GM12878 (cell line): ENCODE measurements at regions not wholly inside any gene's neighbourhood (a gene's known extent, or its start where the extent isn't known, plus 50 kb on each side); places are given as distances from the start of the nearest gene placed in this dataset.

ENCODE experiments used
- ATAC-seq: fragments of 200-7000 bp; cut with Tn5 transposase; 3 replicates; pipeline ENCODE4 v1.9.1; 2020; ENCODE audit warnings: mild to moderate bottlenecking, moderate library complexity
- BruUV-seq: library from RNA; stranded (reverse); fragments of 400-500 nt; replicated peaks from 2 replicates; lab custom pipeline; 2021; lab: Mats Ljungman, UMichigan
- CTCF ChIA-PET: fragments of 300-600 bp; sonication (Branson Sonifier 250); formaldehyde crosslinking; extraction: SDS; loops from one replicate; lab custom pipeline; 2021; ENCODE audit warnings: inconsistent platforms; lab: Yijun Ruan, JAX
- POLR2A ChIA-PET: fragments of 350-600 bp; formaldehyde crosslinking; extraction: SDS; loops from one replicate; lab custom pipeline; 2021; ENCODE audit warnings: inconsistent platforms; lab: Charles Lee
- RAD21 ChIA-PET: fragments of 300-600 bp; sonication (Branson Sonifier 250); formaldehyde crosslinking; loops from one replicate; lab custom pipeline; 2023; ENCODE audit warnings: antibody characterized with exemption; ENCODE audit not compliant: unreplicated experiment; lab: Charles Lee
- SMC1A ChIA-PET: fragments of 300-600 bp; sonication (Branson Sonifier 250); formaldehyde crosslinking; loops from one replicate; lab custom pipeline; 2023; ENCODE audit not compliant: unreplicated experiment, uncharacterized antibody; lab: Charles Lee
- DNase-seq: peaks from one replicate; pipeline ENCODE4 v3.0.0-alpha.2; 2011; ENCODE audit warnings: low read depth, low spot score
- FAIRE-seq: peaks from 3 replicates; lab custom pipeline; 2011; peaks lifted over from hg19 to GRCh38; lab: Jason Lieb, UNC
- H2AFZ ChIP-seq: 2 replicates; pipeline ENCODE4 v1.6.0; 2011; ENCODE audit warnings: low read depth, low read length, control low read depth; ENCODE audit not compliant: control insufficient read depth
- H3K27ac ChIP-seq: 2 replicates; pipeline ENCODE4 v1.5.1; 2011; ENCODE audit warnings: control low read depth; ENCODE audit not compliant: control insufficient read depth, insufficient read depth
- H3K27me3 ChIP-seq, 2 experiments: replicated peaks in 1 of 2; 2 replicates each; pipeline versions ENCODE4 v1.6.0 to v1.6.1; 2011; ENCODE audit warnings: low read length in 1 of 2; ENCODE audit not compliant: control insufficient read depth in 2 of 2, insufficient read depth in 2 of 2
- H3K36me3 ChIP-seq, 2 experiments: 2 replicates each; pipeline ENCODE4 v1.5.1; 2011; ENCODE audit warnings: low read length in 1 of 2; ENCODE audit not compliant: control insufficient read depth in 2 of 2, insufficient read depth in 2 of 2
- H3K4me1 ChIP-seq: 2 replicates; pipeline ENCODE4 v1.6.1; 2011; ENCODE audit warnings: mild to moderate bottlenecking, low read length, moderate library complexity, mixed read lengths; ENCODE audit not compliant: control insufficient read depth, insufficient read depth
- H3K4me2 ChIP-seq: 2 replicates; pipeline ENCODE4 v1.6.0; 2011; ENCODE audit warnings: control low read depth; ENCODE audit not compliant: control insufficient read depth, insufficient read depth
- H3K4me3 ChIP-seq: fragments of 200-600 bp; sonication (generic); 2 replicates; pipeline ENCODE4 v1.5.1; 2016
- H3K79me2 ChIP-seq: 2 replicates; pipeline ENCODE4 v1.6.0; 2011; ENCODE audit warnings: low read length; ENCODE audit not compliant: control insufficient read depth, insufficient read depth
- H3K9ac ChIP-seq: 2 replicates; pipeline ENCODE4 v1.8.0; 2011; ENCODE audit warnings: low read length, control low read depth, mixed read lengths; ENCODE audit not compliant: control insufficient read depth, insufficient read depth
- H3K9me3 ChIP-seq: replicated peaks from 3 replicates; pipeline ENCODE4 v1.5.1; 2011; ENCODE audit warnings: mild to moderate bottlenecking, low read length; ENCODE audit not compliant: control insufficient read depth, insufficient read depth
- H4K20me1 ChIP-seq: 2 replicates; pipeline ENCODE4 v1.6.0; 2011; ENCODE audit not compliant: control insufficient read depth, insufficient read depth
- CHD2 ChIP-seq: IDR thresholded peaks from 2 replicates; pipeline ENCODE4 v1.6.1; 2011; ENCODE audit warnings: low read depth, low read length, improper control_type of control experiment, borderline replicate concordance
- CUX1 ChIP-seq: IDR thresholded peaks from 2 replicates; pipeline ENCODE4 v1.6.1; 2012; ENCODE audit warnings: improper control_type of control experiment, low read depth, low read length; ENCODE audit not compliant: insufficient replicate concordance
- JUND ChIP-seq: IDR thresholded peaks from 2 replicates; pipeline ENCODE4 v1.6.1; 2012; ENCODE audit warnings: low read depth, mild to moderate bottlenecking, low read length, improper control_type of control experiment, moderate library complexity
- MLLT1 ChIP-seq: fragments of 450-650 bp; IDR thresholded peaks from 2 replicates; pipeline ENCODE4 v1.6.1; 2016; ENCODE audit warnings: mild to moderate bottlenecking
- NKRF ChIP-seq: fragments of 450-650 bp; conservative IDR thresholded peaks from 2 replicates; pipeline ENCODE4 v1.6.1; 2017; ENCODE audit warnings: mild to moderate bottlenecking, moderate library complexity
- RCOR1 ChIP-seq: conservative IDR thresholded peaks from 2 replicates; pipeline ENCODE4 v1.6.1; 2012; ENCODE audit warnings: low read depth, low read length, improper control_type of control experiment
- SIN3A ChIP-seq: IDR thresholded peaks from 2 replicates; pipeline ENCODE4 v1.6.1; 2012; ENCODE audit warnings: low read depth, low read length, improper control_type of control experiment
- SKIL ChIP-seq: fragments of 450-650 bp; IDR thresholded peaks from 2 replicates; pipeline ENCODE4 v1.6.1; 2017; ENCODE audit warnings: mild to moderate bottlenecking, low read depth, inconsistent platforms; ENCODE audit not compliant: poor library complexity, severe bottlenecking
- SMARCA5 ChIP-seq: fragments of 450-650 bp; IDR thresholded peaks from 2 replicates; pipeline ENCODE4 v1.6.1; 2017; ENCODE audit warnings: mild to moderate bottlenecking
- SREBF1 ChIP-seq: IDR thresholded peaks from 2 replicates; pipeline ENCODE4 v1.6.1; 2012; ENCODE audit warnings: mild to moderate bottlenecking, low read length
- TCF3 ChIP-seq: IDR thresholded peaks from 2 replicates; pipeline ENCODE4 v1.6.1; 2012; ENCODE audit warnings: low read depth, mild to moderate bottlenecking, low read length, borderline replicate concordance; ENCODE audit not compliant: insufficient read depth
- WGBS: methylation state at CpG from one replicate; pipeline ENCODE4 v1.1.6; 2016; ENCODE audit warnings: low lambda C conversion rate; ENCODE audit not compliant: insufficient replicate concordance, insufficient coverage; ENCODE audit errors: missing lambda C conversion rate; 5-methylcytosine and 5-hydroxymethylcytosine counted together
- in situ Hi-C: fragments of 300-500 bp; cut with MboI; formaldehyde crosslinking; loops from 9 replicates; pipeline ENCODE4 v1.14.3; 2018; ENCODE audit warnings: mixed read lengths
- intact Hi-C: fragments of 100-400 bp; cut with micrococcal nuclease; formaldehyde crosslinking; loops from one replicate; pipeline ENCODE4 v1.14.2; 2022; ENCODE audit not compliant: unreplicated experiment

- H3K9me3 ChIP-seq, result no peaks in the 10 kb centered on the region; the same call in 2 of the 3 replicates
- no TSS peak for BruUV-seq
- ChIA-PET POLR2A (no interaction called here), CTCF (interaction anchor here (0.6 to 5.8 kb wide), 27 partner anchors 8 to 518 kb away, joined by 3 to 137 read pairs (median 6); partner anchors contain the start of genes CSNK1A1, GRPEL2, IL17B and PCYOX1L), SMC1A (interaction anchor here (0.5 to 8.1 kb wide), 10 partner anchors 9 to 625 kb away, joined by 3 to 52 read pairs (median 4); partner anchors contain the start of gene IL17B), RAD21 (interaction anchor here (1.3 to 3.5 kb wide), 4 partner anchors 13 to 185 kb away, joined by 3 to 22 read pairs (median 6); partner anchors contain the start of gene IL17B)
- no peak overlapping the region for H3K9ac ChIP-seq
- H3K36me3 ChIP-seq, result no peaks in the 10 kb centered on the region
- 0 out of 2 replicates have a peak, but pooled peaks cover 2% of the 10 kb centered on the region for H3K4me1 ChIP-seq
- peaks cover 0 to 5% of the 10 kb centered on the region in 2 experiments; a peak in 3 of 4 replicates for H3K27me3 ChIP-seq
- no peaks in the 10 kb centered on the region for H3K79me2 ChIP-seq
- no peak overlapping the region for H3K4me2 ChIP-seq
- FAIRE-seq (no peak), ATAC-seq (no peak), DNase-seq (no peak)
- intact Hi-C loops, result loop anchor here (1.0 kb wide), 2 partner anchors 51 to 116 kb away; no protein-coding TSS in a partner anchor
- 62% methylated on average over 8 of the region's 8 CpGs for WGBS
- in situ Hi-C loops, result no loop called here
- H3K4me3 ChIP-seq, result no peak overlapping the region
- H2AFZ ChIP-seq, result no peak overlapping the region
- no peak overlapping the region for H3K27ac ChIP-seq
- no peaks in the 10 kb centered on the region for H4K20me1 ChIP-seq
- no peak for TF ChIP-seq RCOR1
- TF ChIP-seq SIN3A, result no peak
- TF ChIP-seq SREBF1, result no peak
- no peak for TF ChIP-seq JUND
- TF ChIP-seq CUX1, result no peak
- TF ChIP-seq SKIL, result no peak
- TF ChIP-seq TCF3, result no peak
- TF ChIP-seq SMARCA5, result no peak
- no peak for TF ChIP-seq MLLT1
- no peak for TF ChIP-seq CHD2
- no peak for TF ChIP-seq NKRF
Observed at GRCh38 chr5:149433524-149434131, 54.5 kb upstream of the IL17B start.
